ENCODE measurements at regions not wholly inside any gene's neighbourhood (a gene's known extent, or its start where the extent isn't known, plus 50 kb on each side); places are given as distances from the start of the nearest gene placed in this dataset.

GRCh38 chr16:86007524-86007923 lies 108.6 kb downstream of the IRF8 start:
- WGBS (ENCODE audit: missing lambda C conversion rate), result 19% methylated on average over 3 of the region's 3 CpGs
- CTCF ChIA-PET, result interaction anchor here (1.7 to 4.4 kb wide), 4 partner anchors 9 to 513 kb away, joined by 4 to 15 read pairs (median 6); no protein-coding TSS in a partner anchor
- 0 out of 3 replicates have a peak, but pooled peaks cover 1% of the 10 kb centered on the region for H3K9me3 ChIP-seq
- POLR2A ChIA-PET, result no interaction called here
- H3K4me2 ChIP-seq, result no peak overlapping the region
- H3K4me3 ChIP-seq, result no peak overlapping the region
- H3K4me1 ChIP-seq, result no peaks in the 10 kb centered on the region
- TF ChIP-seq BHLHE40 (IDR thresholded peaks at IDR 0.05; ENCODE audit: low read depth, low read length) (no peak), HDAC2 (IDR thresholded peaks at IDR 0.05) (no peak), CBX8 (IDR thresholded peaks at IDR 0.05) (no peak), NR3C1 (IDR thresholded peaks at IDR 0.05) (no peak), ZFP36 (IDR thresholded peaks at IDR 0.05; ENCODE audit: borderline replicate concordance, partially characterized antibody) (no peak), REST (IDR thresholded peaks at IDR 0.05) (no peak)
- H3K27ac ChIP-seq, result no peak overlapping the region
- FAIRE-seq, result no peak
- DNase-seq (ENCODE audit: low read depth in 1 of 2, low spot score in 1 of 2), result no peak
- no peak for ATAC-seq

GRCh38 chr16:86010680-86011141 lies 111.7 kb downstream of the IRF8 start:
- ChIA-PET POLR2A (no interaction called here), CTCF (interaction anchor here (0.7 to 19.3 kb wide), 5 partner anchors 10 to 507 kb away, joined by 3 to 405 read pairs (median 4); no protein-coding TSS in a partner anchor)
- no peak overlapping the region for H3K4me2 ChIP-seq
- 25% methylated on average over 6 of the region's 6 CpGs for WGBS (ENCODE audit: missing lambda C conversion rate)
- no peak for TF ChIP-seq HES2 (IDR thresholded peaks at IDR 0.05)
- TF ChIP-seq PBX3 (IDR thresholded peaks at IDR 0.05), result no peak
- TF ChIP-seq NFE2L2 (conservative IDR thresholded peaks at IDR 0.05; ENCODE audit: low read length), result no peak
- DNase-seq (ENCODE audit: low read depth in 1 of 2, low spot score in 1 of 2), result no peak
- H3K4me3 ChIP-seq, result no peak overlapping the region
- FAIRE-seq, result no peak
- H3K9me3 ChIP-seq, result peaks cover 7% of the 10 kb centered on the region; the same call in 1 of the 3 replicates
- H3K4me1 ChIP-seq, result no peaks in the 10 kb centered on the region
- no peak for ATAC-seq
- H3K27ac ChIP-seq, result no peak overlapping the region

GRCh38 chr16:86011532-86011931 lies 112.6 kb downstream of the IRF8 start:
- WGBS (ENCODE audit: missing lambda C conversion rate), result 28% methylated on average over 5 of the region's 5 CpGs

GRCh38 chr16:86012221-86012620 lies 113.3 kb downstream of the IRF8 start:
- H3K9me3 ChIP-seq, result peaks cover 7% of the 10 kb centered on the region; the same call in 1 of the 3 replicates
- FAIRE-seq (no peak), ATAC-seq (no peak), DNase-seq (ENCODE audit: low read depth in 1 of 2, low spot score in 1 of 2) (no peak)
- H3K4me3 ChIP-seq, result no peak overlapping the region
- ChIA-PET POLR2A (no interaction called here), CTCF (interaction anchor here (0.8 to 19.3 kb wide), 2 partner anchors 10 to 192 kb away, joined by 3 to 405 read pairs; no protein-coding TSS in a partner anchor)
- no peaks in the 10 kb centered on the region for H3K4me1 ChIP-seq
- H3K27ac ChIP-seq, result no peak overlapping the region
- TF ChIP-seq HOXB5 (CRISPR knock-in tag; IDR thresholded peaks at IDR 0.05), result no peak
- 41% methylated on average over 5 of the region's 5 CpGs for WGBS (ENCODE audit: missing lambda C conversion rate)
- H3K4me2 ChIP-seq, result no peak overlapping the region

More at GRCh38 chr16:86011532-86011931, 112.6 kb downstream of the IRF8 start:
- no peak for ATAC-seq
- H3K27ac ChIP-seq, result no peak overlapping the region
- CTCF ChIA-PET, result interaction anchor here (0.7 to 19.3 kb wide), 5 partner anchors 9 to 506 kb away, joined by 3 to 405 read pairs (median 3); no protein-coding TSS in a partner anchor
- no peak for TF ChIP-seq JUN (IDR thresholded peaks at IDR 0.05)
- TF ChIP-seq PBX3 (IDR thresholded peaks at IDR 0.05), result no peak
- no peak overlapping the region for H3K4me3 ChIP-seq
- POLR2A ChIA-PET, result no interaction called here
- DNase-seq (ENCODE audit: low read depth in 1 of 2, low spot score in 1 of 2), result no peak
- H3K4me2 ChIP-seq, result no peak overlapping the region
- peaks cover 7% of the 10 kb centered on the region; the same call in 1 of the 3 replicates for H3K9me3 ChIP-seq
- no peak for FAIRE-seq
- H3K4me1 ChIP-seq, result no peaks in the 10 kb centered on the region

Data from A549 (cell line).